Upper lobe of left lung (tissue), 4 donors: ENCODE measurements at regions not wholly inside any gene's neighbourhood (a gene's known extent, or its start where the extent isn't known, plus 50 kb on each side); places are given as distances from the start of the nearest gene placed in this dataset.

Experiments
- POLR2AphosphoS5 ChIP-seq, 2 donors: sonication (generic); formaldehyde crosslinking; IDR thresholded peaks; one replicate each; pipeline ENCODE4 v1.5.1; 2017; ENCODE audit warnings: antibody characterized with exemption in 2 of 2
- TF ChIP-seq, protein P1 (sequence below), 6 experiments: fragments of 450-650 bp in 4 of 6; fragments of 200-600 bp in 2 of 6; sonication (generic) in 2 of 6; IDR thresholded peaks; one replicate each; pipeline ENCODE4 v1.5.1; 2016 to 2019; ENCODE audit warnings: antibody characterized with exemption in 6 of 6

DNA sequence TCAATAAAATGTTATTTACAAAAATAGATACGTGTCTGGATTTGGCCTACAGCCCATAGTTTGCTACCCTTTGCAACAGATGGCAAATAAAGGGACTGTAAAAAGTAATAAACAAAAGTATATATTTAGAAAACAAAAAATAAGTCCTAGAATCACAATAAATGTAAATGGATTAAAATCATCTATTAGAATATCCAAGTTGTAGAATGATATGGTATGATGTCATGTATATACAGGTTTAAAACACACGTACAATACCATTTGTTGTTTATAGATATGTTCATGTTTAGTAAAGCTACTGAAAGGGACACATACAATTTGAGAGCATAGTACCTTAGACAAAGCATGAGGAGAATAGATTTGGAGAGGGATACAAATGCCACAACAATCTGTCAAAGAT is 219.5 kb downstream of the BCL11B start:
- TF ChIP-seq, protein P1, sequence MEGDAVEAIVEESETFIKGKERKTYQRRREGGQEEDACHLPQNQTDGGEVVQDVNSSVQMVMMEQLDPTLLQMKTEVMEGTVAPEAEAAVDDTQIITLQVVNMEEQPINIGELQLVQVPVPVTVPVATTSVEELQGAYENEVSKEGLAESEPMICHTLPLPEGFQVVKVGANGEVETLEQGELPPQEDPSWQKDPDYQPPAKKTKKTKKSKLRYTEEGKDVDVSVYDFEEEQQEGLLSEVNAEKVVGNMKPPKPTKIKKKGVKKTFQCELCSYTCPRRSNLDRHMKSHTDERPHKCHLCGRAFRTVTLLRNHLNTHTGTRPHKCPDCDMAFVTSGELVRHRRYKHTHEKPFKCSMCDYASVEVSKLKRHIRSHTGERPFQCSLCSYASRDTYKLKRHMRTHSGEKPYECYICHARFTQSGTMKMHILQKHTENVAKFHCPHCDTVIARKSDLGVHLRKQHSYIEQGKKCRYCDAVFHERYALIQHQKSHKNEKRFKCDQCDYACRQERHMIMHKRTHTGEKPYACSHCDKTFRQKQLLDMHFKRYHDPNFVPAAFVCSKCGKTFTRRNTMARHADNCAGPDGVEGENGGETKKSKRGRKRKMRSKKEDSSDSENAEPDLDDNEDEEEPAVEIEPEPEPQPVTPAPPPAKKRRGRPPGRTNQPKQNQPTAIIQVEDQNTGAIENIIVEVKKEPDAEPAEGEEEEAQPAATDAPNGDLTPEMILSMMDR (IDR thresholded peaks at IDR 0.05) = no peak
- TF ChIP-seq POLR2AphosphoS5 (IDR thresholded peaks at IDR 0.05) = no peak
